ENCODE measurements at regions not wholly inside any gene's neighbourhood (a gene's known extent, or its start where the extent isn't known, plus 50 kb on each side); places are given as distances from the start of the nearest gene placed in this dataset.

GRCh38 chr5:16245249-16245648 lies 65.7 kb upstream of the MARCHF11 start:
- ChIA-PET POLR2A (ENCODE audit: low non-redundant PET) (no interaction called here), CTCF (no interaction called here)
- no peak overlapping the region for H3K27ac ChIP-seq
- DNase-seq (ENCODE audit: low spot score) = no peak
- TF ChIP-seq CTCF (conservative IDR thresholded peaks at IDR 0.05; ENCODE audit: low read depth) = no peak

GRCh38 chr5:16238018-16238417 lies 58.4 kb upstream of the MARCHF11 start:
- ChIA-PET CTCF (no interaction called here), POLR2A (ENCODE audit: low non-redundant PET) (no interaction called here)
- DNase-seq (ENCODE audit: low spot score) = no peak
- H3K27ac ChIP-seq = no peak overlapping the region
- TF ChIP-seq CTCF (conservative IDR thresholded peaks at IDR 0.05; ENCODE audit: low read depth) = no peak

GRCh38 chr5:16234598-16234997 lies 55.0 kb upstream of the MARCHF11 start:
- no peak for TF ChIP-seq CTCF (conservative IDR thresholded peaks at IDR 0.05; ENCODE audit: low read depth)
- H3K27ac ChIP-seq = no peak overlapping the region
- no peak for DNase-seq (ENCODE audit: low spot score)
- ChIA-PET CTCF (no interaction called here), POLR2A (ENCODE audit: low non-redundant PET) (no interaction called here)

- POLR2A ChIA-PET (ENCODE audit: low non-redundant PET) = no interaction called here
- CTCF ChIA-PET = no interaction called here
- no peak overlapping the region for H3K27ac ChIP-seq
- no peak for TF ChIP-seq CTCF (conservative IDR thresholded peaks at IDR 0.05; ENCODE audit: low read depth)
- no peak for DNase-seq (ENCODE audit: low spot score)
Measured at GRCh38 chr5:16233730-16234129, 54.1 kb upstream of the MARCHF11 start.

- CTCF ChIA-PET = no interaction called here
- H3K27ac ChIP-seq = no peak overlapping the region
- POLR2A ChIA-PET (ENCODE audit: low non-redundant PET) = no interaction called here
- DNase-seq (ENCODE audit: low spot score) = no peak
- TF ChIP-seq CTCF (conservative IDR thresholded peaks at IDR 0.05; ENCODE audit: low read depth) = no peak
Measured at GRCh38 chr5:16229357-16229940, 49.9 kb upstream of the MARCHF11 start.

Data from RWPE1 (cell line).